GM12892 (cell line): ENCODE measurements at regions not wholly inside any gene's neighbourhood (a gene's known extent, or its start where the extent isn't known, plus 50 kb on each side); places are given as distances from the start of the nearest gene placed in this dataset.

ENCODE experiments used
- POLR2A ChIP-seq: IDR thresholded peaks from 2 replicates; pipeline ENCODE4 v1.6.1; 2011; ENCODE audit warnings: low read depth, low read length, control low read depth
- TAF1 ChIP-seq: IDR thresholded peaks from 2 replicates; pipeline ENCODE4 v1.6.1; 2011; ENCODE audit warnings: low read depth, mild to moderate bottlenecking, control low read depth, low read length, borderline replicate concordance

DNA sequence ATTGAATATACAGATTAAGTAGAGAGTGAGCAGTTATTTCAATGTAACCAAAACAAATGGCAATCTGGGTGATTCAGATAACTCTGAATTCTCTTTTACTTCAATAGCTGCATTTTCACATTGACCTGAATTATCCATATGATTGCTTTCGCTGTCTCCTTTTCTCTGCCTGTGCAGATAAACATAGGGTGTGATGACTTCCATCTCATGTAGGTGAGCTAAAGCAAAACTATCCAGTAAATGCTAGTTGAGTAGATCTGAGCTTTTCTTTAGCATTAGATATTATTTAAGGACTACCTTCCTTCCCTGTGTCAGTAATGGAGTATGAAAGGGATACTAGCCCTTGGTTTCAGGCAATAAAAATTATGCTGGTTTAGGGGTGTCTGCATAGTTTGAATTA, 288.6 kb downstream of the OXSM start:
- TF ChIP-seq TAF1 (no peak), POLR2A (no peak)
